Panc1 (cell line): ENCODE measurements at regions not wholly inside any gene's neighbourhood (a gene's known extent, or its start where the extent isn't known, plus 50 kb on each side); places are given as distances from the start of the nearest gene placed in this dataset.

ENCODE experiments used
- ATAC-seq: fragments of 200-7000 bp; cut with Tn5 transposase; 2 replicates; pipeline ENCODE4 v1.9.1; 2020; ENCODE audit warnings: mild to moderate bottlenecking, moderate library complexity
- BruUV-seq: library from RNA; stranded (reverse); fragments of 400-500 nt; replicated peaks from 2 replicates; lab custom pipeline; 2021; lab: Mats Ljungman, UMichigan
- CTCF ChIA-PET: fragments of 300-600 bp; sonication (Branson Sonifier 250); formaldehyde crosslinking; loops from one replicate; lab custom pipeline; 2022; ENCODE audit warnings: antibody characterized with exemption; lab: Charles Lee
- POLR2A ChIA-PET: fragments of 300-600 bp; sonication (Branson Sonifier 250); formaldehyde crosslinking; loops from one replicate; lab custom pipeline; 2022; ENCODE audit warnings: antibody characterized with exemption; lab: Charles Lee
- DNase-seq: peaks from one replicate; pipeline ENCODE4 v3.0.0-alpha.2; 2010; ENCODE audit warnings: low read depth, low spot score
- H3K27ac ChIP-seq: 2 replicates; pipeline ENCODE4 v1.5.1; 2011; ENCODE audit warnings: mild to moderate bottlenecking, low read length, inconsistent platforms
- H3K27me3 ChIP-seq: fragments of 200-500 bp; sonication (Bioruptor generic); 2 replicates; pipeline ENCODE4 v1.6.0; 2014; ENCODE audit warnings: low read length, inconsistent platforms; ENCODE audit not compliant: control insufficient read depth, insufficient read depth
- H3K36me3 ChIP-seq: fragments of 200-500 bp; sonication (Bioruptor generic); 2 replicates; pipeline ENCODE4 v1.5.1; 2014; ENCODE audit warnings: inconsistent platforms, mild to moderate bottlenecking, low read length, moderate library complexity; ENCODE audit not compliant: control insufficient read depth, insufficient read depth
- H3K4me1 ChIP-seq: 2 replicates; pipeline ENCODE4 v1.5.1; 2011; ENCODE audit warnings: inconsistent platforms, mild to moderate bottlenecking, low read length, moderate library complexity; ENCODE audit not compliant: control insufficient read depth, insufficient read depth
- H3K4me3 ChIP-seq, 2 experiments: 2 replicates each; pipeline ENCODE4 v1.5.1; 2011 to 2012; ENCODE audit warnings: low read depth in 2 of 2, low read length in 2 of 2, mild to moderate bottlenecking in 2 of 2, inconsistent platforms in 1 of 2, moderate library complexity in 1 of 2
- H3K9me3 ChIP-seq: fragments of 200-500 bp; sonication (Bioruptor generic); 2 replicates; pipeline ENCODE4 v1.5.1; 2014; ENCODE audit warnings: low read depth, mild to moderate bottlenecking, inconsistent platforms, low read length, moderate library complexity; ENCODE audit not compliant: control insufficient read depth, insufficient read depth
- CTCF ChIP-seq: fragments of 450-650 bp; IDR thresholded peaks from 2 replicates; pipeline ENCODE4 v1.5.1; 2017; ENCODE audit warnings: mild to moderate bottlenecking
- POLR2AphosphoS5 ChIP-seq: IDR thresholded peaks from 2 replicates; pipeline ENCODE4 v1.6.1; 2012; ENCODE audit warnings: mild to moderate bottlenecking, low read depth, low read length, moderate library complexity
- REST ChIP-seq, 2 experiments: IDR thresholded peaks; 2 replicates each; pipeline ENCODE4 v1.6.1; 2011 to 2012; ENCODE audit warnings: low read depth in 2 of 2, control low read depth in 1 of 2, low read length in 1 of 2, mild to moderate bottlenecking in 1 of 2, moderate library complexity in 1 of 2; ENCODE audit not compliant: insufficient read depth in 1 of 2
- SIN3A ChIP-seq: IDR thresholded peaks from 2 replicates; pipeline ENCODE4 v1.6.1; 2012; ENCODE audit warnings: low read depth, mild to moderate bottlenecking, low read length, moderate library complexity, borderline replicate concordance; ENCODE audit not compliant: insufficient read depth
- TCF7L2 ChIP-seq: IDR thresholded peaks from 2 replicates; pipeline ENCODE4 v1.6.1; 2011; ENCODE audit warnings: mild to moderate bottlenecking, low read depth, low read length, inconsistent platforms
- in situ Hi-C: cut with HindIII; loops from 2 replicates; pipeline ENCODE4 v1.10.0; 2016; ENCODE audit warnings: low sequenced_read_pairs, low pct_unique_long_range_greater_than_20kb
- intact Hi-C: fragments of 100-400 bp; cut with micrococcal nuclease; formaldehyde crosslinking; loops from one replicate; pipeline ENCODE4 v1.10.0; 2022; ENCODE audit not compliant: unreplicated experiment

GRCh38 chr14:98014851-98015615 lies 1217.9 kb downstream of the VRK1 start:
- no TSS peak for BruUV-seq
- Histone ChIP-seq H3K27me3 (no peaks in the 10 kb centered on the region), H3K4me1 (no peaks in the 10 kb centered on the region), H3K4me3 (no peak overlapping the region), H3K36me3 (no peaks in the 10 kb centered on the region), H3K9me3 (no peaks in the 10 kb centered on the region), H3K27ac (no peak overlapping the region)
- ATAC-seq (no peak), DNase-seq (no peak)
- ChIA-PET POLR2A (no interaction called here), CTCF (no interaction called here)
- in situ Hi-C loops: no loop called here
- intact Hi-C loops: no loop called here
- TF ChIP-seq TCF7L2 (no peak), CTCF (no peak), REST (IDR thresholded peaks at IDR 0.05; ENCODE audit: insufficient read depth in 1 of 2, low read depth in 2 of 2, low read length in 1 of 2) (no peak), POLR2AphosphoS5 (no peak), SIN3A (no peak)

GRCh38 chr14:98015921-98016320 lies 1218.7 kb downstream of the VRK1 start:
- in situ Hi-C loops (no loop called here), intact Hi-C loops (no loop called here)
- no peaks in the 10 kb centered on the region for H3K4me1 ChIP-seq
- no peaks in the 10 kb centered on the region for H3K9me3 ChIP-seq
- H3K27ac ChIP-seq: no peak overlapping the region
- ChIA-PET CTCF (no interaction called here), POLR2A (no interaction called here)
- H3K4me3 ChIP-seq: no peak overlapping the region
- ATAC-seq (no peak), DNase-seq (no peak)
- no peaks in the 10 kb centered on the region for H3K27me3 ChIP-seq
- no TSS peak for BruUV-seq
- TF ChIP-seq POLR2AphosphoS5 (no peak), CTCF (no peak), REST (IDR thresholded peaks at IDR 0.05; ENCODE audit: insufficient read depth in 1 of 2, low read depth in 2 of 2, low read length in 1 of 2) (no peak), SIN3A (no peak), TCF7L2 (no peak)
- no peaks in the 10 kb centered on the region for H3K36me3 ChIP-seq
